ENCODE measurements at regions not wholly inside any gene's neighbourhood (a gene's known extent, or its start where the extent isn't known, plus 50 kb on each side); places are given as distances from the start of the nearest gene placed in this dataset.

DNA sequence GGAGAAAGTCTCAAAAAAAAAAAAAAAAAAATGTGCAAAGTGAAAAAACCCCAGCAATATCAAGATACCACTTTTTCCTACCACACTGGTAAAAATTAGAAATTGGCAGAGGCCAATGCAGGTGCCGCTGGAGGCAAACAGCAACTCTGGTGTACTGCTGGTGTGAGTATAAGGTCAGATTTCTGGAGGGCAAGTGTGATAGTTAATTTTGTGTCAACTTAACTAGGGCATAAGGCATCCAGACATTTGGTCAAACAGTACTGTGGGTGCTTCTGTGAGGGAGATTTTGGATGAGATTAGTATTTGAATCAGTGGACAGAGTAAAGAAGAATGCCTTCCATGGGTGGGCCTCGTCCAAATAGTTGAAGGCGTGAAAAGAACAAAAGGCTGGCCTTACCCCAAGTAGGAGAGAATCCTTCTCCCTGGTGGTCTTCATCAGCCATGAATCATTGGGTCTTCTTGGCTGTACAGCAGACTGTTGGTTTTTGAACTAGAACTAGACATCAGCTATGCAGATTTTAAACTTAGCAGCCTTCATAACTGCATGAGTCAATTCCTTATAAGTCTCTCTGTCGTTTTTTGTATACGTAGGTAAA is 52.8 kb upstream of the FHL2 start:
- Mint-ChIP-seq H3K4me1 (no peaks in the 10 kb centered on the region), H3K9me3 (no peaks in the 10 kb centered on the region), H3K27me3 (ENCODE audit: low read depth) (peaks cover 4% of the 10 kb centered on the region), H3K4me3 (no peak overlapping the region), H3K36me3 (ENCODE audit: low read depth) (no peaks in the 10 kb centered on the region), H3K27ac (ENCODE audit: unreplicated experiment) (no peak overlapping the region)
- DNase-seq (ENCODE audit: low read depth, low spot score), result no peak
- TF ChIP-seq, protein P1, sequence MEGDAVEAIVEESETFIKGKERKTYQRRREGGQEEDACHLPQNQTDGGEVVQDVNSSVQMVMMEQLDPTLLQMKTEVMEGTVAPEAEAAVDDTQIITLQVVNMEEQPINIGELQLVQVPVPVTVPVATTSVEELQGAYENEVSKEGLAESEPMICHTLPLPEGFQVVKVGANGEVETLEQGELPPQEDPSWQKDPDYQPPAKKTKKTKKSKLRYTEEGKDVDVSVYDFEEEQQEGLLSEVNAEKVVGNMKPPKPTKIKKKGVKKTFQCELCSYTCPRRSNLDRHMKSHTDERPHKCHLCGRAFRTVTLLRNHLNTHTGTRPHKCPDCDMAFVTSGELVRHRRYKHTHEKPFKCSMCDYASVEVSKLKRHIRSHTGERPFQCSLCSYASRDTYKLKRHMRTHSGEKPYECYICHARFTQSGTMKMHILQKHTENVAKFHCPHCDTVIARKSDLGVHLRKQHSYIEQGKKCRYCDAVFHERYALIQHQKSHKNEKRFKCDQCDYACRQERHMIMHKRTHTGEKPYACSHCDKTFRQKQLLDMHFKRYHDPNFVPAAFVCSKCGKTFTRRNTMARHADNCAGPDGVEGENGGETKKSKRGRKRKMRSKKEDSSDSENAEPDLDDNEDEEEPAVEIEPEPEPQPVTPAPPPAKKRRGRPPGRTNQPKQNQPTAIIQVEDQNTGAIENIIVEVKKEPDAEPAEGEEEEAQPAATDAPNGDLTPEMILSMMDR (conservative IDR thresholded peaks at IDR 0.05), result no peak

DNA sequence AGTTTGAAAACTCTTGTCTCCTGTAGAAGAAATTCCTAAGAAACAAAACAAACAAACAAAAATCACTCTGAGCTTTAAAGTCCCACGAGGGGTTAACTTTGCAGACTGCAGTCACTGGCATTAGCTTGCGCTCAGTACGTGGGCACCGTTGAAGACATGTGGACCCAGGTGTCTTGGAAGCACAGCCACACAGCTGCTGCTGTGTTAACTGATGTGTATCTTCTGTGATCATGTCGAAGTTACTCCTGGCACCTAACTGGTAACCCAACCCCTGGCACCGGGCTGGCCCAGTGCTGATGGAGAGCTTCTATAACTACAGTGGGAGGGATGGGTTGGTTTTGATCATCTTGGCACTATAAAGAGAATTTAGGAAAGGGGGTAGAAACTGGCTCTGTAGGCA is 51.6 kb upstream of the FHL2 start:
- TF ChIP-seq, protein P1 (conservative IDR thresholded peaks at IDR 0.05), result no peak
- H3K27me3 Mint-ChIP-seq (ENCODE audit: low read depth), result peaks cover 3% of the 10 kb centered on the region
- no peak for DNase-seq (ENCODE audit: low read depth, low spot score)
- no peak overlapping the region for H3K27ac Mint-ChIP-seq (ENCODE audit: unreplicated experiment)
- no peak overlapping the region for H3K4me3 Mint-ChIP-seq
- no peaks in the 10 kb centered on the region for H3K4me1 Mint-ChIP-seq
- no peaks in the 10 kb centered on the region for H3K9me3 Mint-ChIP-seq
- no peaks in the 10 kb centered on the region for H3K36me3 Mint-ChIP-seq (ENCODE audit: low read depth)

DNA sequence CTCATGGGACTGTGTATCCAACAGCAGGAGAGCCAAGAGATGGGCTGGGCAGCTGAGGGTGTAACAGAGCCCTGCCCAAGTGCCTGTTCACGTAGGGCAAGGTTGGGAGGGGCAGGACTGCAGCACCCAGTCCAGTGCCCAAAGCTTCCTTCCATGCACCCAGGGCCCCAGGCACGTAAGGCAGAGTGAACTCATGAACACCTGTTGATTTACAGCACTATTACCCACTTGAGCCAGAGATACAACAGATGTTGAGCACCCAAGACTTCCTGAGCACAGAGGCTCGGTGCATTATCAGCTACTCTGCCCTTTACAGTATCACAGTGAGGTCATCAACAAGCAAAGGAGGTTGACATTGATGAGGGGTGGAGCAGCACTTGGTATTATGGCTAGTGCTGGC is 50.2 kb upstream of the FHL2 start:
- TF ChIP-seq, protein P1 (conservative IDR thresholded peaks at IDR 0.05), result no peak
- Mint-ChIP-seq H3K4me3 (no peak overlapping the region), H3K36me3 (ENCODE audit: low read depth) (no peaks in the 10 kb centered on the region), H3K4me1 (no peaks in the 10 kb centered on the region), H3K27ac (ENCODE audit: unreplicated experiment) (no peak overlapping the region), H3K9me3 (no peaks in the 10 kb centered on the region), H3K27me3 (ENCODE audit: low read depth) (no peaks in the 10 kb centered on the region)
- DNase-seq (ENCODE audit: low read depth, low spot score), result no peak
